CD4-positive, alpha-beta T cell (primary cell): ENCODE measurements at regions not wholly inside any gene's neighbourhood (a gene's known extent, or its start where the extent isn't known, plus 50 kb on each side); places are given as distances from the start of the nearest gene placed in this dataset.

Experiments used
- ATAC-seq: fragments of 200-7000 bp; cut with Tn5 transposase; one replicate; pipeline ENCODE4 v1.10.0; 2022; ENCODE audit warnings: mild to moderate bottlenecking; ENCODE audit not compliant: poor library complexity
- CTCF ChIA-PET: fragments of 350-600 bp; sonication (Branson Sonifier 250); formaldehyde crosslinking; loops from one replicate; lab custom pipeline; 2021; ENCODE audit warnings: antibody characterized with exemption, inconsistent platforms; lab: Charles Lee
- POLR2A ChIA-PET: fragments of 350-600 bp; sonication (Branson Sonifier 250); formaldehyde crosslinking; loops from one replicate; lab custom pipeline; 2021; ENCODE audit warnings: antibody characterized with exemption, inconsistent platforms; lab: Charles Lee
- DNase-seq, 14 experiments: peaks; one replicate each; pipeline ENCODE4 v3.0.0-alpha.2; 2013 to 2020; ENCODE audit warnings: mixed read lengths in 2 of 14
- H3K27ac ChIP-seq, 2 donors: one replicate each; pipeline versions ENCODE4 v1.5.1 to v1.7.0; 2013; ENCODE audit warnings: low read length in 2 of 2, low read depth in 1 of 2, mild to moderate bottlenecking in 1 of 2
- H3K27me3 ChIP-seq, 2 experiments: 1 replicate in 1 of 2; 2 replicates in 1 of 2; pipeline versions ENCODE4 v1.6.1 to v1.7.0; 2013; ENCODE audit warnings: low read length in 2 of 2, control low read depth in 1 of 2, mild to moderate bottlenecking in 1 of 2, moderate library complexity in 1 of 2; ENCODE audit not compliant: insufficient read depth in 2 of 2, control insufficient read depth in 1 of 2
- H3K36me3 ChIP-seq: one replicate; pipeline ENCODE4 v1.6.1; 2013; ENCODE audit warnings: low read length, control low read depth; ENCODE audit not compliant: insufficient read depth
- H3K4me1 ChIP-seq: one replicate; pipeline ENCODE4 v1.6.1; 2013; ENCODE audit warnings: low read length, control low read depth; ENCODE audit not compliant: insufficient read depth
- H3K4me3 ChIP-seq: one replicate; pipeline ENCODE4 v1.5.1; 2013; ENCODE audit warnings: mild to moderate bottlenecking, low read length, moderate library complexity
- H3K9me3 ChIP-seq, 2 experiments: 1 replicate in 1 of 2; 2 replicates in 1 of 2; pipeline versions ENCODE4 v1.6.1 to v1.7.0; 2013; ENCODE audit warnings: low read length in 2 of 2, mild to moderate bottlenecking in 2 of 2, control low read depth in 1 of 2, moderate library complexity in 1 of 2; ENCODE audit not compliant: control insufficient read depth in 1 of 2, insufficient read depth in 1 of 2
- H3K27ac Mint-ChIP-seq: one replicate; pipeline ENCODE4 v1.8.0; 2020; ENCODE audit warnings: mixed read lengths
- H3K27me3 Mint-ChIP-seq: one replicate; pipeline ENCODE4 v1.8.0; 2021; ENCODE audit warnings: mixed read lengths
- H3K36me3 Mint-ChIP-seq: one replicate; pipeline ENCODE4 v1.8.0; 2021; ENCODE audit warnings: low read depth, mixed read lengths
- H3K4me1 Mint-ChIP-seq: one replicate; pipeline ENCODE4 v1.8.0; 2021; ENCODE audit warnings: low read depth, mixed read lengths
- H3K4me3 Mint-ChIP-seq: one replicate; pipeline ENCODE4 v1.8.0; 2020; ENCODE audit warnings: mild to moderate bottlenecking, mixed read lengths
- H3K9me3 Mint-ChIP-seq: one replicate; pipeline ENCODE4 v1.8.0; 2020; ENCODE audit warnings: mixed read lengths
- intact Hi-C, 2 experiments: fragments of 100-400 bp; cut with DNase I in 1 of 2; cut with micrococcal nuclease in 1 of 2; formaldehyde crosslinking; loops; one replicate each; pipeline versions ENCODE4 v1.15.1 to v1.9.0; 2023 to 2025; cut with DNase I, micrococcal nuclease
- TF ChIP-seq, protein P1 (sequence below): fragments of 200-600 bp; IDR thresholded peaks from one replicate; pipeline ENCODE4 v1.8.0; 2022; ENCODE audit warnings: antibody characterized with exemption, mild to moderate bottlenecking

DNA sequence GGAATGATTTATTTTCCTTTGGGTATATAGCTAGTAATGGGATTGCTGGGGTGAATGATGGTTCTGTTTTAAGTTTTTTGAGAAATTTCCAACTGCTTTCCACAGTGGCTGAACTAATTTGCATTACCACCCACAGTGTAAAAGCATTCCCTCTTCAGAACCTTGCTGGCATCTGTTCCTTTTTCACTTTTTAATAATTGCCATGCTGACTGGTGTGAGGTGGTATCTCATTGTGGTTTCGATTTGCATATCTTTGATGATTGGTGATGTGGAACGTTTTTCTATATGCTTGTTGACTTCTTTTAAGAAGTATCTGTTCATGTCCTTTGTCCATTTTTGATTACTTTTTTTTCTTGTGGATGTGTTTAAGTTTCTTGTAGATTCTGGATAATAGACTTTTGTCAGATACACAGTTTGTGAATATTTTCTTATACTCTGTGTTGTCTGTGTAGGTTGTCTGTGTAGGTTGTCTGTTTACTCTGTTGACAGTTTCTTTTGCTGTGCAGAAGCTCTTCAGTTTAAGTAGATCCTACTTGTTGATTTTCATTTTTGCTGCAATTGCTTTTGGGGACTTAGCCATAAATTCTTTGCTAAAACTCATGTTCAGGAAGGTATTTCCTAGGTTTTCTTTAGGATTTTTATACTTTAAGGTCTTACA is 291.8 kb upstream of the DDI1 start:
- CTCF ChIA-PET, result no interaction called here

DNA sequence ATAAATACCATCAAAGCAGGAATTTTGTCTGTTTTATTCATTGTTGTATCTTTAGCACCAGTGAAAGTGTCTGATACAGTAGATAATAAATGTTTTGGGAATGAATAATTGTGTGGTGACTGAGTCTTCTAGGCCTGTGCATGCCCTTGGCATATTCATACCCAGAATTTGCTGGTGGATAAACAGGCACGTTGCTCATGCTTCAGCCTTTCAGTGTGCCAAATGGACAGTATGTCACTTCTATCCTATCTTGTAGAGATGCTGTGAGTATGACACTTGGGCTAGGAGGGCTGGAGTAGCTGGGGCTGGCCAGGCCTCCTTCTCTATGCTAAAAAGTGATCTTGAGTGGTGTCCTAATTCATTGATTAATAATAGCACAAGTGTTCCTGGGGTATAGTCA is 287.3 kb upstream of the DDI1 start:
- TF ChIP-seq, protein P1, sequence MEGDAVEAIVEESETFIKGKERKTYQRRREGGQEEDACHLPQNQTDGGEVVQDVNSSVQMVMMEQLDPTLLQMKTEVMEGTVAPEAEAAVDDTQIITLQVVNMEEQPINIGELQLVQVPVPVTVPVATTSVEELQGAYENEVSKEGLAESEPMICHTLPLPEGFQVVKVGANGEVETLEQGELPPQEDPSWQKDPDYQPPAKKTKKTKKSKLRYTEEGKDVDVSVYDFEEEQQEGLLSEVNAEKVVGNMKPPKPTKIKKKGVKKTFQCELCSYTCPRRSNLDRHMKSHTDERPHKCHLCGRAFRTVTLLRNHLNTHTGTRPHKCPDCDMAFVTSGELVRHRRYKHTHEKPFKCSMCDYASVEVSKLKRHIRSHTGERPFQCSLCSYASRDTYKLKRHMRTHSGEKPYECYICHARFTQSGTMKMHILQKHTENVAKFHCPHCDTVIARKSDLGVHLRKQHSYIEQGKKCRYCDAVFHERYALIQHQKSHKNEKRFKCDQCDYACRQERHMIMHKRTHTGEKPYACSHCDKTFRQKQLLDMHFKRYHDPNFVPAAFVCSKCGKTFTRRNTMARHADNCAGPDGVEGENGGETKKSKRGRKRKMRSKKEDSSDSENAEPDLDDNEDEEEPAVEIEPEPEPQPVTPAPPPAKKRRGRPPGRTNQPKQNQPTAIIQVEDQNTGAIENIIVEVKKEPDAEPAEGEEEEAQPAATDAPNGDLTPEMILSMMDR, result no peak
- H3K27me3 ChIP-seq, result no peaks in the 10 kb centered on the region
- Mint-ChIP-seq H3K4me1 (no peaks in the 10 kb centered on the region), H3K36me3 (no peaks in the 10 kb centered on the region), H3K4me3 (no peak overlapping the region), H3K27me3 (no peaks in the 10 kb centered on the region), H3K9me3 (peaks cover 13% of the 10 kb centered on the region), H3K27ac (no peak overlapping the region)
- no peaks in the 10 kb centered on the region for H3K36me3 ChIP-seq
- ChIA-PET POLR2A (interaction anchor here (0.6 kb wide), 1 partner anchor 59 kb away, joined by 3 read pairs; no protein-coding TSS in a partner anchor), CTCF (no interaction called here)
- no peaks in the 10 kb centered on the region for H3K4me1 ChIP-seq
- H3K27ac ChIP-seq, result no peak overlapping the region
- H3K4me3 ChIP-seq, result no peak overlapping the region
- DNase-seq, result no peak
- intact Hi-C loops, result no loop called here
- no peak for ATAC-seq
- no peaks in the 10 kb centered on the region for H3K9me3 ChIP-seq

More for the DNA sequence above, 291.8 kb upstream of the DDI1 start:
- H3K27ac Mint-ChIP-seq, result no peak overlapping the region
- peaks cover 6% of the 10 kb centered on the region for H3K4me1 Mint-ChIP-seq
- no peak for DNase-seq
- intact Hi-C loops, result no loop called here
- no peak for ATAC-seq
- no peak overlapping the region for H3K4me3 Mint-ChIP-seq
- TF ChIP-seq, protein P1, result no peak
- no peaks in the 10 kb centered on the region for H3K4me1 ChIP-seq
- H3K27me3 ChIP-seq, result no peaks in the 10 kb centered on the region
- POLR2A ChIA-PET, result no interaction called here
- H3K4me3 ChIP-seq, result no peak overlapping the region
- no peak overlapping the region for H3K27ac ChIP-seq
- H3K27me3 Mint-ChIP-seq, result no peaks in the 10 kb centered on the region
- peaks cover 10% of the 10 kb centered on the region for H3K9me3 Mint-ChIP-seq
- H3K36me3 ChIP-seq, result no peaks in the 10 kb centered on the region
- no peaks in the 10 kb centered on the region for H3K36me3 Mint-ChIP-seq
- no peaks in the 10 kb centered on the region for H3K9me3 ChIP-seq

DNA sequence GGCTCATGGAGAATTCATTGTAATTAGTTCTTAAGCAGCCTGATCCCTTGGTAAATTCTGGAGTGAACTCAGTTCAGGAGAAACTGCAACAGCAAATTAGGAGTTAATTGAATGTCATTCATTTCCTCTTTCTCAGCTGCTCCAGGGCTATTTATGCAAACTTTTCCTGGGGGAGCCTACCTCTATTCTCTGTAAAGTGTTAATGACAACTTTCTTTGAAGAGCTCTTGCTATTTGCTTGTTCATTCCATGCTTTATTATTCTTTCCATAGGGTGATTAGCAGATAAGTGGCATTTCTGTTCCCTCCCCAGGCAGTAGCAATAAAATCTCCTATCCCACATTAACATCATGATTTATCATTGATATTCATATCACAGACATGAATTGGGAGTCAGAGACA is 267.6 kb upstream of the DDI1 start:
- DNase-seq, result no peak
- Histone ChIP-seq H3K27me3 (no peaks in the 10 kb centered on the region), H3K36me3 (no peaks in the 10 kb centered on the region), H3K27ac (no peak overlapping the region), H3K9me3 (peaks cover 0 to 4% of the 10 kb centered on the region in 2 experiments), H3K4me1 (no peaks in the 10 kb centered on the region), H3K4me3 (no peak overlapping the region)
- no peak overlapping the region for H3K4me3 Mint-ChIP-seq
- TF ChIP-seq, protein P1, result no peak
- intact Hi-C loops, result no loop called here
- H3K9me3 Mint-ChIP-seq, result peaks cover 3% of the 10 kb centered on the region
- ChIA-PET POLR2A (interaction anchor here (1.0 kb wide), 1 partner anchor 10 kb away, joined by 3 read pairs; no protein-coding TSS in a partner anchor), CTCF (no interaction called here)
- no peak for ATAC-seq
- no peaks in the 10 kb centered on the region for H3K36me3 Mint-ChIP-seq
- H3K27me3 Mint-ChIP-seq, result no peaks in the 10 kb centered on the region
- no peak overlapping the region for H3K27ac Mint-ChIP-seq
- H3K4me1 Mint-ChIP-seq, result no peaks in the 10 kb centered on the region
